ENCODE measurements at regions not wholly inside any gene's neighbourhood (a gene's known extent, or its start where the extent isn't known, plus 50 kb on each side); places are given as distances from the start of the nearest gene placed in this dataset.

DNA sequence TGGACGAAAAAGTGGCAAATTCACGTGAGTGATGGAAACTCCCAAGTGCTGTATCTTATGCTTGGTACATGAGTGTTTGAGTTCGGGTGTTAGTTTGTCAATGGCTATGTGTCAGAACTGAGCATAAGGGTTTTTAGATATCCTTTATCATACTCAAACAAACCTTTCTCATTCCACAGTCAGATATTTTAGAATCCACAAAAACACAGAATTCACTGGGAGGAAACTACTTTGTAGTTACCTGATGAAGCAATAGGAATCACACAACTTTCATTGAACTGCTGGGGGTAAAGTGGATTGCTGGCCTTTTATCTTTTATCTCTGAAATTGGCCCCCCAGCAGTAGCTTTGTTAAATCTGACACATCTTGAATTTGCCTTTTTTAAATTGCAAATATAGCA, 64.0 kb downstream of the DKK1 start:
- DNase-seq (ENCODE audit: low spot score) = no peak

DNA sequence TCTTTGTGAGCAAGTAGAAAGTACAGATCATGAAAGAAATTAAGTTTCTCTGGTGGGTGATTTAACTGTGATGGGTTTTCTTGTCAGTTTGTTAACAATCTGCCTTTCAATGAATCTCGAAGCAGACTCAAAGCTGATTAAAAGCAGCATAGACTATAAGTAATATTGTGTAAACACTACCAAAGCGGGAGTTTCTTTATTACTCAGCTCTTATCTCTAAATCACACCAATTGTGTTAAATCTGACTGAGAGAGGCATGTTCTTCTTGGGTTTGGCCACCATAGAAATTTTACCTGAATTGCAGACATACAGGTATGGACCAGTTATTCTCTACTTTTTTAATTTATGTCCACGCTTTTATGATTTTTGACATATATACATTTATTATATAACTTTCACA, 65.2 kb downstream of the DKK1 start:
- Histone ChIP-seq H3K4me1 (ENCODE audit: control insufficient read depth in 4 of 4, insufficient read depth in 4 of 4, low read length in 3 of 4) (no peaks in the 10 kb centered on the region), H3K9me3 (ENCODE audit: control insufficient read depth in 4 of 4, low read length in 3 of 4) (peaks cover 0 to 2% (median 0%) of the 10 kb centered on the region in 4 donors), H3K4me3 (ENCODE audit: low read depth in 1 of 3, low read length in 3 of 3) (no peak overlapping the region), H3K27ac (ENCODE audit: low read depth in 1 of 2, low read length in 2 of 2) (no peak overlapping the region), H3K27me3 (ENCODE audit: control insufficient read depth in 4 of 4, insufficient read depth in 4 of 4, low read length in 3 of 4) (no peaks in the 10 kb centered on the region), H3K9ac (ENCODE audit: low read depth in 1 of 2, low read length in 2 of 2) (no peak overlapping the region), H3K36me3 (ENCODE audit: control insufficient read depth in 4 of 4, insufficient read depth in 3 of 4, low read depth in 1 of 4, low read length in 3 of 4) (no peaks in the 10 kb centered on the region)
- 57% methylated on average over 3 of the region's 3 CpGs for WGBS
- DNase-seq (ENCODE audit: low spot score) = no peak
- TF ChIP-seq HNF4G (IDR thresholded peaks at IDR 0.05) (no peak), EGR1 (IDR thresholded peaks at IDR 0.05; ENCODE audit: low read depth in 2 of 2) (no peak), FOXA1 (IDR thresholded peaks at IDR 0.05) (no peak), RXRA (IDR thresholded peaks at IDR 0.05) (no peak), YY1 (IDR thresholded peaks at IDR 0.05) (no peak), JUND (IDR thresholded peaks at IDR 0.05) (no peak), SP1 (IDR thresholded peaks at IDR 0.05) (no peak), TAF1 (conservative IDR thresholded peaks at IDR 0.05) (no peak), RAD21 (IDR thresholded peaks at IDR 0.05) (no peak), FOXA2 (IDR thresholded peaks at IDR 0.05) (no peak)
- TF ChIP-seq, protein P1, sequence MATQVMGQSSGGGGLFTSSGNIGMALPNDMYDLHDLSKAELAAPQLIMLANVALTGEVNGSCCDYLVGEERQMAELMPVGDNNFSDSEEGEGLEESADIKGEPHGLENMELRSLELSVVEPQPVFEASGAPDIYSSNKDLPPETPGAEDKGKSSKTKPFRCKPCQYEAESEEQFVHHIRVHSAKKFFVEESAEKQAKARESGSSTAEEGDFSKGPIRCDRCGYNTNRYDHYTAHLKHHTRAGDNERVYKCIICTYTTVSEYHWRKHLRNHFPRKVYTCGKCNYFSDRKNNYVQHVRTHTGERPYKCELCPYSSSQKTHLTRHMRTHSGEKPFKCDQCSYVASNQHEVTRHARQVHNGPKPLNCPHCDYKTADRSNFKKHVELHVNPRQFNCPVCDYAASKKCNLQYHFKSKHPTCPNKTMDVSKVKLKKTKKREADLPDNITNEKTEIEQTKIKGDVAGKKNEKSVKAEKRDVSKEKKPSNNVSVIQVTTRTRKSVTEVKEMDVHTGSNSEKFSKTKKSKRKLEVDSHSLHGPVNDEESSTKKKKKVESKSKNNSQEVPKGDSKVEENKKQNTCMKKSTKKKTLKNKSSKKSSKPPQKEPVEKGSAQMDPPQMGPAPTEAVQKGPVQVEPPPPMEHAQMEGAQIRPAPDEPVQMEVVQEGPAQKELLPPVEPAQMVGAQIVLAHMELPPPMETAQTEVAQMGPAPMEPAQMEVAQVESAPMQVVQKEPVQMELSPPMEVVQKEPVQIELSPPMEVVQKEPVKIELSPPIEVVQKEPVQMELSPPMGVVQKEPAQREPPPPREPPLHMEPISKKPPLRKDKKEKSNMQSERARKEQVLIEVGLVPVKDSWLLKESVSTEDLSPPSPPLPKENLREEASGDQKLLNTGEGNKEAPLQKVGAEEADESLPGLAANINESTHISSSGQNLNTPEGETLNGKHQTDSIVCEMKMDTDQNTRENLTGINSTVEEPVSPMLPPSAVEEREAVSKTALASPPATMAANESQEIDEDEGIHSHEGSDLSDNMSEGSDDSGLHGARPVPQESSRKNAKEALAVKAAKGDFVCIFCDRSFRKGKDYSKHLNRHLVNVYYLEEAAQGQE (IDR thresholded peaks at IDR 0.05) = no peak
- TF ChIP-seq, protein P2, sequence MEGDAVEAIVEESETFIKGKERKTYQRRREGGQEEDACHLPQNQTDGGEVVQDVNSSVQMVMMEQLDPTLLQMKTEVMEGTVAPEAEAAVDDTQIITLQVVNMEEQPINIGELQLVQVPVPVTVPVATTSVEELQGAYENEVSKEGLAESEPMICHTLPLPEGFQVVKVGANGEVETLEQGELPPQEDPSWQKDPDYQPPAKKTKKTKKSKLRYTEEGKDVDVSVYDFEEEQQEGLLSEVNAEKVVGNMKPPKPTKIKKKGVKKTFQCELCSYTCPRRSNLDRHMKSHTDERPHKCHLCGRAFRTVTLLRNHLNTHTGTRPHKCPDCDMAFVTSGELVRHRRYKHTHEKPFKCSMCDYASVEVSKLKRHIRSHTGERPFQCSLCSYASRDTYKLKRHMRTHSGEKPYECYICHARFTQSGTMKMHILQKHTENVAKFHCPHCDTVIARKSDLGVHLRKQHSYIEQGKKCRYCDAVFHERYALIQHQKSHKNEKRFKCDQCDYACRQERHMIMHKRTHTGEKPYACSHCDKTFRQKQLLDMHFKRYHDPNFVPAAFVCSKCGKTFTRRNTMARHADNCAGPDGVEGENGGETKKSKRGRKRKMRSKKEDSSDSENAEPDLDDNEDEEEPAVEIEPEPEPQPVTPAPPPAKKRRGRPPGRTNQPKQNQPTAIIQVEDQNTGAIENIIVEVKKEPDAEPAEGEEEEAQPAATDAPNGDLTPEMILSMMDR (IDR thresholded peaks at IDR 0.05; ENCODE audit: low read depth, low read length, missing input control) = no peak
- TF ChIP-seq, protein P3, sequence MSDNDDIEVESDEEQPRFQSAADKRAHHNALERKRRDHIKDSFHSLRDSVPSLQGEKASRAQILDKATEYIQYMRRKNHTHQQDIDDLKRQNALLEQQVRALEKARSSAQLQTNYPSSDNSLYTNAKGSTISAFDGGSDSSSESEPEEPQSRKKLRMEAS (IDR thresholded peaks at IDR 0.05) = no peak
- TF ChIP-seq, protein P4, sequence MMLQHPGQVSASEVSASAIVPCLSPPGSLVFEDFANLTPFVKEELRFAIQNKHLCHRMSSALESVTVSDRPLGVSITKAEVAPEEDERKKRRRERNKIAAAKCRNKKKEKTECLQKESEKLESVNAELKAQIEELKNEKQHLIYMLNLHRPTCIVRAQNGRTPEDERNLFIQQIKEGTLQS (IDR thresholded peaks at IDR 0.05) = no peak

More for the DNA sequence above, 64.0 kb downstream of the DKK1 start:
- Histone ChIP-seq H3K36me3 (ENCODE audit: control insufficient read depth in 4 of 4, insufficient read depth in 3 of 4, low read depth in 1 of 4, low read length in 3 of 4) (no peaks in the 10 kb centered on the region), H3K9ac (ENCODE audit: low read depth in 1 of 2, low read length in 2 of 2) (no peak overlapping the region), H3K4me3 (ENCODE audit: low read depth in 1 of 3, low read length in 3 of 3) (no peak overlapping the region), H3K27ac (ENCODE audit: low read depth in 1 of 2, low read length in 2 of 2) (no peak overlapping the region), H3K4me1 (ENCODE audit: control insufficient read depth in 4 of 4, insufficient read depth in 4 of 4, low read length in 3 of 4) (no peaks in the 10 kb centered on the region), H3K27me3 (ENCODE audit: control insufficient read depth in 4 of 4, insufficient read depth in 4 of 4, low read length in 3 of 4) (no peaks in the 10 kb centered on the region), H3K9me3 (ENCODE audit: control insufficient read depth in 4 of 4, low read length in 3 of 4) (peaks cover 0 to 2% (median 0%) of the 10 kb centered on the region in 4 donors)
- WGBS = 36% methylated on average over 3 of the region's 3 CpGs
- TF ChIP-seq RAD21 (IDR thresholded peaks at IDR 0.05) (no peak), JUND (IDR thresholded peaks at IDR 0.05) (no peak), NR2F2 (IDR thresholded peaks at IDR 0.05) (no peak)
- TF ChIP-seq, protein P2 (IDR thresholded peaks at IDR 0.05; ENCODE audit: low read depth, low read length, missing input control) = no peak
- TF ChIP-seq, protein P1 (IDR thresholded peaks at IDR 0.05) = no peak
